22Rv1 (cell line): ENCODE measurements at regions not wholly inside any gene's neighbourhood (a gene's known extent, or its start where the extent isn't known, plus 50 kb on each side); places are given as distances from the start of the nearest gene placed in this dataset.

ENCODE experiments used
- H3K27ac ChIP-seq: fragments of 450-650 bp; 2 replicates; pipeline ENCODE4 v1.5.1; 2017
- ZFX ChIP-seq: fragments of 450-650 bp; IDR thresholded peaks from 2 replicates; pipeline ENCODE4 v1.6.1; 2017; ENCODE audit warnings: antibody characterized with exemption, borderline replicate concordance
- TF ChIP-seq, protein P1 (sequence below): fragments of 450-650 bp; IDR thresholded peaks from 2 replicates; pipeline ENCODE4 v1.5.1; 2017; ENCODE audit warnings: mild to moderate bottlenecking

DNA sequence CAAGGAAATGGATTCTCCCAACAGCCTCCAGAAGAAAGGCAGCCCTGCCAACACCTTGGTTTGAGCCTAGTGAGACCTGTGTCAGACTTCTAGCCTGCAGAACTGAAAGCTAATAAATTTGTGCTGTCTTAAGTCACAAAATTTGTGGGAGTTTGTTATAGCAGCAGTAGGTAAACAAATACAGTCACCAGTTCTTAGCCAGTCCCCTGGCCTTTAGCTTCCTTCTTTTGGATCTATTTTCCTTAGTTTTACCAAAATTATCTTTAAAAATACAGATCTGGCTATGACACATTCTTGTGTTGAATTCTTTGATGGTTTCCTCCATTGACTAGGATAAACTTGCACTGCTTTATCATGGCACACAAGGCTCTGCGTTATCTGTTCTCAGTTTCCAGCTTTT lies 697.9 kb upstream of the FANCL start:
- TF ChIP-seq, protein P1, sequence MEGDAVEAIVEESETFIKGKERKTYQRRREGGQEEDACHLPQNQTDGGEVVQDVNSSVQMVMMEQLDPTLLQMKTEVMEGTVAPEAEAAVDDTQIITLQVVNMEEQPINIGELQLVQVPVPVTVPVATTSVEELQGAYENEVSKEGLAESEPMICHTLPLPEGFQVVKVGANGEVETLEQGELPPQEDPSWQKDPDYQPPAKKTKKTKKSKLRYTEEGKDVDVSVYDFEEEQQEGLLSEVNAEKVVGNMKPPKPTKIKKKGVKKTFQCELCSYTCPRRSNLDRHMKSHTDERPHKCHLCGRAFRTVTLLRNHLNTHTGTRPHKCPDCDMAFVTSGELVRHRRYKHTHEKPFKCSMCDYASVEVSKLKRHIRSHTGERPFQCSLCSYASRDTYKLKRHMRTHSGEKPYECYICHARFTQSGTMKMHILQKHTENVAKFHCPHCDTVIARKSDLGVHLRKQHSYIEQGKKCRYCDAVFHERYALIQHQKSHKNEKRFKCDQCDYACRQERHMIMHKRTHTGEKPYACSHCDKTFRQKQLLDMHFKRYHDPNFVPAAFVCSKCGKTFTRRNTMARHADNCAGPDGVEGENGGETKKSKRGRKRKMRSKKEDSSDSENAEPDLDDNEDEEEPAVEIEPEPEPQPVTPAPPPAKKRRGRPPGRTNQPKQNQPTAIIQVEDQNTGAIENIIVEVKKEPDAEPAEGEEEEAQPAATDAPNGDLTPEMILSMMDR, result no peak
- TF ChIP-seq ZFX, result no peak
- no peak overlapping the region for H3K27ac ChIP-seq

DNA sequence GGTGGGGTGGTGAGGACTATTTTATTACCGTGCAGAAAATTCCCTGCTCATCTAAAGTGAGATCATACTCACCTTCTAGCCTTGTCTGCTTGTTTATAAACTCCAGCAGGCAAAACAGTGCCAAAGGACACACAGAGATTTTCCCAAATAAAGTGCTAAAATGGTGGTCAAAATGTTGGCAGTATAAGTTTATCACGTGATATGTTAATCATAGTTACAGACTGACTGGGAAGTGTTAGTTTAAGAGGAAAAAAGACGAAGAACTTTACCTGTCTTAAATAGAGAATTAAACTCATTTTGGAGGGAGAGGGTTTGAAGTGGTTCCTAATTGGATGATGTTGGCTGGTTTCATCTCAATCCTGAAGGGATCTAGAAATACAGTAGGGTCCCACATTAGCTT lies 691.7 kb upstream of the FANCL start:
- TF ChIP-seq ZFX, result no peak
- TF ChIP-seq, protein P1, result no peak
- no peak overlapping the region for H3K27ac ChIP-seq

DNA sequence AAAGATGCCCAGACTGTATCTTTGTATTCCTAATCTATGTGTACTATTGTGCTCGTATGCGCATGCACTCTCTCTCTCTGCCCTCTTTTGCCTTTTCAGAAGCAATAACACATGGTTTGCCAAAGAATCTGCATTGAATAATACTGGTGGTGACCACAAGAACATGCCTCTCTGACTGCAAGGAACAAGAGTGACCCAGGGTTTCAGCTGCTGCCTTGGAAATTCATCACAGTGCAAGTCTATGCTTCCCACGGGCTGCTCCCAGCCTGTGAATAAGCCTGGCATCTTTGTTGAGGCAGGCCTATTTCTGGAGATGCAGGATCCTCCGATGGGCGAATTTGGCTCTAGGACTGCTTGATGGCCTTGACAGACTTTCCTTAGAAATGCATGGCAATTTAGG lies 689.4 kb upstream of the FANCL start:
- H3K27ac ChIP-seq, result no peak overlapping the region
- TF ChIP-seq ZFX, result no peak
- TF ChIP-seq, protein P1, result no peak

DNA sequence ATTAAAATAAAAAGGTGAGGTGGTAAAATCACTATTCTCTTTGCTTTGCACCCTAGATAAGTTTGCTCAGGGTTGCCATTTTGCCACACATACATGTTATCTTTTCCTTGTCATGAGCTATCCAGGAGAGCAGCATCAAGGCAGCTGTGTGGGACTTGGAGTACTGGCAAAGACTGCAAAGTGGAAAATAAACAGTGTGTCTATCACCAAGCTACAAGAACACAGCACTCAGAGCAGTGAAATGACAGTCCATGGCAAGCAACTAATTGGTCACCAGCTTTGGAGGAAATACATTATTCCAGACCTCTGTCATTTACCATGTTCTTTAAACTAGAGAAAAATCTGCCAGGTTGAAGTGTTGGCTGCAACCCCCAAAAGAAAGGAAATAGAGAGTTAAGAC lies 687.8 kb upstream of the FANCL start:
- TF ChIP-seq, protein P1, result no peak
- no peak for TF ChIP-seq ZFX
- H3K27ac ChIP-seq, result no peak overlapping the region

DNA sequence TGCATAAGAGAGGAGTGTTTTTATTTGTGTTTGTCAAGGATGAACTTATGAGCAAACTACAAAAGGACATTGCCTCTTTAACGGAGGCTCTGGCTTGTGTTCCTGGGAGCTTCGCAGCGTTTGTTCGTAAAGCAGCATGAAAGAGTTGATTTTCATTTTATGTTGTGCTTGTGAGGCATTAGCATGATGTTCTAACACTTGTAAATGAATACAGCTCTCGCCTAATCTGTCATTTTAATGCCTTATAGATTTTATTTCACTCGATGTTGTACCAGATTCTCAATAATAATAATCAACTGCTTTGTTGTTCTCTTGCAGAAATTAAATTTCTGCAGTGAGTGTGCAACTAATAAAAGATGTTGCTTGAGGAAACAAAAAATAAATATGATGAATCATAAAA lies 687.3 kb upstream of the FANCL start:
- TF ChIP-seq ZFX, result no peak
- TF ChIP-seq, protein P1, result no peak
- no peak overlapping the region for H3K27ac ChIP-seq

DNA sequence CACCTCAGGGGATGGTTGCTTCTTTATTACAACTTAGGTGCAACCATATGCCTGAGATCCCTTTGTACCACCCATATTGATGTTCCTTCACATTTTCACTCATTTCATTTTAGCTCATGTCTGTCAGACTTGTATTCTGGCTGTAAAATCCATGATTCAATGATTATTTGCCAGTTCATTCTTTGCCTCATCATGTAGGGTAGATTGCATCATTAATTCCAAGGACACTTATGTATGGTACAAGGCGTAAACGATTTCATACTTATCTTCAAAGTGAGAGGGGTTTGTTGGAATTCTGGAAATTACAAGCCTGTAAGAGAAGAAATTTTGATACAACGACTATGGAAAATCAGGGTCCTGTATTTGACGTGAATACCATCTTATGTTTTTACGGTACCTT lies 685.0 kb upstream of the FANCL start:
- H3K27ac ChIP-seq, result no peak overlapping the region
- no peak for TF ChIP-seq ZFX
- TF ChIP-seq, protein P1, result no peak

DNA sequence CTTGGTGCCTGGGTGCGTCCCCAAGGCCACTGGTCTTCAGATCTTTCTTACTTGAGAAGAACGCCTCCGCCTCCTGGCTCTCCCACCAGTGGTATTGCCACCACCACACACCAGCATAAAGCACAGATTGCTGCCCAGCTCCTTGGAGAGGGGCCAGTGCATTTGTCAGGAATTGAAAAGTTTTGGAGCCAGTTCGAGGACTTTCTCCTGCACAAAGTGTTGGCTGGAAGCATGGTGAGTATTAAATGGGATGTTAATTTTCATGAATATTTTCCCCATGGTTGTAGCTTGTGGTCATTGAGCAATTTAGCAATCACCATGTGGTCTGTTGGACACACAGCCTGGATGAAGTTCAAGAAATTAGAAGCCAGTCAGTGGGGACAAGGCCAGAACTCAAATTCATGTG lies 684.6 kb upstream of the FANCL start:
- no peak for TF ChIP-seq ZFX
- TF ChIP-seq, protein P1, result no peak
- H3K27ac ChIP-seq, result no peak overlapping the region
